ENCODE measurements at regions not wholly inside any gene's neighbourhood (a gene's known extent, or its start where the extent isn't known, plus 50 kb on each side); places are given as distances from the start of the nearest gene placed in this dataset.

- CTCF ChIA-PET (ENCODE audit: partially characterized antibody) = interaction anchor here (0.6 to 3.1 kb wide), 13 partner anchors 16 to 437 kb away, joined by 3 to 12 read pairs (median 4); no protein-coding TSS in a partner anchor
- no peak for TF ChIP-seq POLR2A (IDR thresholded peaks at IDR 0.05; ENCODE audit: control extremely low read depth in 1 of 2, low read depth in 2 of 2, low read length in 2 of 2)
- TF ChIP-seq RAD21 (IDR thresholded peaks at IDR 0.05 in 1 of 2, conservative IDR thresholded peaks at IDR 0.05 in 1 of 2; ENCODE audit: low read depth in 2 of 2, low read length in 2 of 2) = peak; percentile 69
- TF ChIP-seq TBP (IDR thresholded peaks at IDR 0.05; ENCODE audit: low read depth, low read length) = no peak
- peak; percentile 70; the same call in 1 of the 2 replicates for TF ChIP-seq TEAD4 (IDR thresholded peaks at IDR 0.05; ENCODE audit: low read depth, low read length)
- no peak for TF ChIP-seq NRF1 (IDR thresholded peaks at IDR 0.05; ENCODE audit: low read depth, low read length)
- no peak for TF ChIP-seq BCL11A (IDR thresholded peaks at IDR 0.05; ENCODE audit: low read depth in 2 of 2, low read length in 2 of 2)
- no peak for TF ChIP-seq ATF2 (IDR thresholded peaks at IDR 0.05; ENCODE audit: low read length)
- no peak for TF ChIP-seq GTF2F1 (IDR thresholded peaks at IDR 0.05; ENCODE audit: borderline replicate concordance, low read depth, low read length)
- no peak for TF ChIP-seq EP300 (IDR thresholded peaks at IDR 0.05; ENCODE audit: borderline replicate concordance in 1 of 2, low read depth in 2 of 2, low read length in 2 of 2)
- TF ChIP-seq PHF8 (conservative IDR thresholded peaks at IDR 0.05; ENCODE audit: low read depth, low read length) = no peak
- no peak for TF ChIP-seq CHD1 (IDR thresholded peaks at IDR 0.05; ENCODE audit: low read depth, low read length)
- TF ChIP-seq SAP30 (IDR thresholded peaks at IDR 0.05; ENCODE audit: insufficient read depth, insufficient replicate concordance, low read length) = no peak
- TF ChIP-seq POLR2AphosphoS5 (IDR thresholded peaks at IDR 0.05; ENCODE audit: low read depth, low read length) = no peak
Observed at GRCh38 chr2:211216221-211216620, 659.8 kb downstream of the CPS1 start.

More at GRCh38 chr2:211216221-211216620, 659.8 kb downstream of the CPS1 start:
- FAIRE-seq (peak; percentile 77), DNase-seq (ENCODE audit: low read depth in 1 of 2, low spot score in 2 of 2) (no peak)
- H3K27me3 ChIP-seq (replicated peaks in 1 of 4; ENCODE audit: control insufficient read depth in 3 of 4, extremely low read depth in 1 of 4, insufficient read depth in 3 of 4, low read length in 3 of 4) = no peaks in the 10 kb centered on the region
- H4K8ac ChIP-seq (ENCODE audit: extremely low read depth, insufficient read depth, low read length) = no peak overlapping the region
- H3K4me1 ChIP-seq (replicated peaks in 1 of 4; ENCODE audit: control insufficient read depth in 3 of 4, insufficient read depth in 4 of 4, low read length in 3 of 4) = no peaks in the 10 kb centered on the region
- no peak overlapping the region for H3K23ac ChIP-seq (ENCODE audit: insufficient read length)
- no peak overlapping the region for H2AFZ ChIP-seq (ENCODE audit: low read length)
- no peak overlapping the region for H3K4me2 ChIP-seq (ENCODE audit: insufficient read depth in 1 of 2, low read depth in 2 of 2, low read length in 2 of 2)
- H3K23me2 ChIP-seq (ENCODE audit: low read depth, low read length) = no peaks in the 10 kb centered on the region
- no peak overlapping the region for H3K14ac ChIP-seq (ENCODE audit: insufficient read length)
- no peak overlapping the region for H2BK120ac ChIP-seq (replicated peaks; ENCODE audit: low read depth, low read length)
- no peak overlapping the region for H4K91ac ChIP-seq (replicated peaks; ENCODE audit: insufficient read length, low read length)
- H3K4me3 ChIP-seq (ENCODE audit: extremely low read depth in 1 of 4, insufficient read depth in 2 of 4, low read depth in 3 of 4, low read length in 4 of 4) = no peak overlapping the region
- H4K5ac ChIP-seq (ENCODE audit: insufficient read length, low read depth, low read length) = no peak overlapping the region
- H3K36me3 ChIP-seq (ENCODE audit: control insufficient read depth in 2 of 4, insufficient read depth in 4 of 4, low read length in 3 of 4) = no peaks in the 10 kb centered on the region; a peak in 2 of 8 replicates
- H2BK5ac ChIP-seq (ENCODE audit: low read depth, low read length) = no peak overlapping the region
- 61% methylated on average over 1 of the region's 1 CpG; no CpG with 5 or more reads in 1 of the 2 experiments for WGBS, 2 experiments (ENCODE audit: extremely low coverage in 1 of 2, insufficient coverage in 1 of 2, insufficient read length in 1 of 2, insufficient replicate concordance in 2 of 2, low coverage in 1 of 2, low lambda C conversion rate in 2 of 2, missing lambda C conversion rate in 1 of 2)
- no peak overlapping the region for H2BK15ac ChIP-seq (ENCODE audit: low read length)
- POLR2A ChIA-PET (ENCODE audit: partially characterized antibody) = no interaction called here
- H3K79me2 ChIP-seq (ENCODE audit: control insufficient read depth in 1 of 2, insufficient read depth in 2 of 2, low read length in 2 of 2) = no peaks in the 10 kb centered on the region
- H3K9me3 ChIP-seq (ENCODE audit: insufficient read depth in 2 of 2, low read depth in 1 of 2, low read length in 1 of 2) = no peaks in the 10 kb centered on the region; a peak in 1 of 4 replicates
- H4K20me1 ChIP-seq (replicated peaks in 1 of 2; ENCODE audit: control insufficient read depth in 1 of 2, insufficient read depth in 2 of 2, low read length in 2 of 2) = no peaks in the 10 kb centered on the region
- no peak overlapping the region for H3K18ac ChIP-seq (ENCODE audit: extremely low read depth, low read length)
- H2BK12ac ChIP-seq (ENCODE audit: low read depth, low read length) = no peak overlapping the region
- H3K9ac ChIP-seq (replicated peaks in 1 of 4; ENCODE audit: extremely low read depth in 1 of 4, low read depth in 3 of 4, low read length in 3 of 4) = no peak overlapping the region
- H3K79me1 ChIP-seq (ENCODE audit: low read depth, low read length) = no peaks in the 10 kb centered on the region
- no peak overlapping the region for H3K27ac ChIP-seq (ENCODE audit: low read depth, low read length)
- H2BK20ac ChIP-seq (ENCODE audit: low read length) = no peak overlapping the region
- H2AK5ac ChIP-seq (ENCODE audit: low read depth, low read length) = no peak overlapping the region
- H3K56ac ChIP-seq (replicated peaks; ENCODE audit: insufficient read length, low read depth, low read length) = no peak overlapping the region
- H3K4ac ChIP-seq (replicated peaks; ENCODE audit: insufficient read length, low read depth, low read length) = no peak overlapping the region
